Activated CD4-positive, alpha-beta T cell treated with anti-CD3 and anti-CD28 coated beads, Interleukin-2, amount 50 U/mL, for 16 hours (primary cell): ENCODE measurements at regions not wholly inside any gene's neighbourhood (a gene's known extent, or its start where the extent isn't known, plus 50 kb on each side); places are given as distances from the start of the nearest gene placed in this dataset.

Source experiments
- DNase-seq: peaks from one replicate; pipeline ENCODE4 v3.0.0-alpha.2; 2020

DNA sequence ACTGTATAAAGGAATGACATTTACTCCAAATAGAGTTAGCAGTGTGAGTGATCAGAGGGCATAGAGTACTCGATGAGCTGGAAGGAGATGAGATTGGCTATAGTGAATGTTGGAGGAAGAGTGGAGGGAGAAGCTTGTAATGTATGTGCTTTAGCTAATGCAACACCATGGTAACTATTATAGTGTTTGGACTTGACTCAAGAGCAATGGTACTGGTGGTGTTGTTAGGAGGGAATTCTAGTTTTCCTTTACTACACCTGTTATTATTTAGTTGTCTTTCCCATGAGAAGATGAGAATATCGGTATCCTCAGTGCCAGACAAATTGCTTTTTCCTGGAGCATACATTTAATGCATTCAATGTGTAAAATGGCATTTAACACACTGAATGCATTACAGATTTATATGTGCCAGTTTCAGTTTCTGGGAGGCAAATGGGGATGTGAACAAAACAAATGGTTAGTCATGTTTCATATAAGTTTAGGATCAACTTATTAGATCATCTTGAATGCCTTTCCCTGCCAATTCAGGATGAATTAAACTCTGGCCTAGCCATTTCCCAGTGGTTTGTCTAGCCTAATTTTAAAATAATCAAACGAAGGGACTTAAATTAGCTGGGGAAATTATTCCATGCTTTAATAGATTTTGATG is 291.1 kb upstream of the ADAMTS5 start:
- DNase-seq, result no peak

DNA sequence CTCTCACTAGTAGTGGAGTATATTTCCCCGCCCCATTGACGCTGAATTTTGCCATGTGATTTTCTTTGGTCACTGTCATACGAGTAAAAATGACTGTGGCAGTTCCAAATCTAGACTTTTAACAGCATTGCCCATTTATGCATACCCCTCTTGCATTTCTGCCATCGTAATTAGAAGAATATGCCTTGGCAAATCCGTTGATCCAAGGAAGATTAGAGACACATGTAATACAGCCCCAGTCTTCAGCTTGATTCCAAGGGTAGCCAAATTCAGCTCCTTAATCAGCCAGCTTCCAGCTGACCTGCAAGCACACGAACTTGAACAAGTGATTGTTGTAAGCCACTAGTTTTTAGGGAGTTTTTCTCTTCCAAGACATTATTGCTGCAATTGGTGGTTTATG is 290.3 kb upstream of the ADAMTS5 start:
- DNase-seq, result no peak

DNA sequence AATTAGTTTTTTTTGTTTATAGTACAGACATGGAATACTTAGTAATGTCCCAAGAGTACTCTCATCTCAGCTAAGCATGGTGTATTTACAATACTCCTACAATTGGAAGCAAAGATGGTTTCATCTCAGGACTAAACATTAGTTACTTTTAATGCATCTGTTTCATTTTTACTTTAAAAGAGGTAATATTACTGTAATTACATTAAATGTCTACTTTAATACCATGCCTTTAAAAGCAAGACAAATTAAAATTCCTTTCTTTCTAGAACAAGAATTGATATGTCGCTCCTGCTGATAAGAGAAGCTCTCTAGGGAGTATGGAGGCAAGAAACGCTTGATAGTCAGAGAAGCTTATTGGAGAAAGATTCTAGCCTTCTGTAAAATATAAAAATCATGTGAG is 284.9 kb upstream of the ADAMTS5 start:
- DNase-seq, result no peak

DNA sequence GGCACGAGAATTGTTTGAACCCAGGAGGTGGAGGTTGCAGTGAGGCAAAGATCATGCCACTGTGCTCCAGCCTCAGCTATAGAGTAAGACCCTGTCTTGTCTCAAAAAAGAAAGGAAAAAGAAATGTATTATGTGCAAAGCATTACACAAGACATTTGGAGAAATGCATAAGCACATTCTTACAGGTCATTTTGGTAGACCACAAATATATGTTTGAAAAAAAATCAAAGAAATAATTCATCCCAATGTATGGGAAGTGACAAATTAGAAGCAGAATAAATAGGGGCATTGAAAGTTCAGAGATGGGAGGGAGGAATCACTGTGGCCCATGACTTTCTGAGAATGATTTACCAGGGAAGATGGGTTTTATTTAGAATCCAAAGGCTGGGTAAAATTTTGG is 283.5 kb upstream of the ADAMTS5 start:
- no peak for DNase-seq

DNA sequence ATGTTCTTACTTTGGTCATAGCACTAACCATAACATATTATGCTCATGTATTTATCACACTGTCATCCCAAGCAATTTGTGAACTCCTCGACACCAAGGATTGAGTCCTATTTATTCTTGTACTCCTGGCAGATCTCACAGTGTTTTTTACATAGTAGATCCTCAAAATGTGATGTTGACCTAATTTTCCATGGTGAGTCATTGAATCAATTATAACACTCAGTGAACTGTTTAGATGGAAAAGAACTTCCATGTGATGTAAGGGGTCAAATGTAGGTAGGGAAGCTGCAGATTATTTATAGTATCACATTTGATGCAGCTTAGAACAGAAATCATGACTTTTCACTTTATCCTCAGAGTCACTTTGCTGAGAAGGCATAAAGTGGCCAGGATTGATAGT is 281.9 kb upstream of the ADAMTS5 start:
- DNase-seq, result no peak

DNA sequence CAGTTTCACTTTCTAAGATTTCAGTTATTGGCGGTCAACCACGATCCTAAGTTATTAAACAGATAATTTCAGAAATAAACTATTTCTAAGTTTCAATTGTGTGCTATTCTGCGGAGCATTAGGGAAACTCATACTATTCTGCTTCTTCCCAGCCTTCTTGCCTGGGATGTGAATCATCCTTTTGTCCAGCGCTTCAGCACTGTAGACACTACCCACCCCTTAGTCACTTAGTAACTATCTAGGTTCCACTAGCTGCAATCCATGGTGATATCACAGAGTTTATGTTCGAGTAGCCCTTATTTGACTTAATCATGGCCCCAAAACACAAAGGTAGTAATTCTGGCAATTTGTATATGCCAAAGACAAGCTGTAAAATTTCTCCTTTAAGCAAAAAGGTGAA is 279.9 kb upstream of the ADAMTS5 start:
- DNase-seq, result no peak

DNA sequence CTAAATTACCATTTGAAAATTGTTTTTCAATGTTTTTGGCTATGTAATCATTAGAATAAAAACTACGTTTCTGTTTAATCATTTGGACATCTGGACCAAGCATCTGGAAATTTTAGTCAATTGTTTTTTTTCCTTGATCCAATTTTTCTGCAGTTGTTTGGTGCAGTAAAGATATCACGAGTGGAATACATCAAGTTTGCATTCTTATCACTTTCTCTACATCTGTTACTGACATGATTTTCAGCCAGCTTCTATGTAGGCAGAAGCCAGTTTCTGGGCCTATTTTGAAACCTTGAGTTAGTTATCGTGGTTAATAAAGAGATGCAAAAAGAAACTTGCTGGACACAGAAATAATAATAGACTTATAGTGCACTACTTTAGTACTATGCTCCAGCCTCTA is 277.9 kb upstream of the ADAMTS5 start:
- DNase-seq, result no peak

DNA sequence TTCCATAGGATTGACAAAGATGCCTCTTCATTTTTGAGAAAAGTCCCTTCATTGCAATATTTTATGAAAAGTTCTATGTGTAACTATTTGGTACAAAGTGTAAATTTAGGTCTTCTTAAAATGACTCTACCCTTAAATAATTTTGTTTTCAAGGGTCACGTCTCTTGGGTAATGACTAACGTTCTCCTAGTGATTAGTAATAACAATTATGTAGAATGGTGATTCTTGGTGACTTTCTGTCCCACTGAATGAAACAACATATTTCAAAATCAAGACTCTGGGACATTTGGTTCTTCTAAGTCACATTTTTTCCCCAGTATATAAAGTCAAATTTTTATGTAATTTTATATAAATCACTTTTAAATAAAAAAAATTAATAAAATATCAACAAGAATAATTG is 277.5 kb upstream of the ADAMTS5 start:
- DNase-seq, result no peak

DNA sequence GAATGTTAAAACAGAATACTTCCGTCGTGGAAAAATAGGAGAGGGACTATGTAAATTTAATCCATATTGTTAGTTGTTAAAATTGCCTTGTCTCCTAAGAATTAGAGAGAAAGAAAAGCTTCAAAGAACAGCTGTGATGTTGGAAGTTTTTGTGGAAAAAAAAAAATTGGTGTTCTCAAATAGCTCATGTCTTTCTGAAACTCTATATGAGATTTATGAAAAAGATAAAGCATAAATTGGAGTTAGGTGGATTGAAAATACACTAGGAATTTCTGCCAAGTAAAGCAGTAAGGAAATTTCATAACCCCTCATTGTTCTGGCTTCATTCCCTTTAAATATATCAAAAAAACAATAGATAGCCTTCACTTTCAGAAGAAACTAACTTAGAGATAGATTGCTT is 274.0 kb upstream of the ADAMTS5 start:
- DNase-seq, result no peak

DNA sequence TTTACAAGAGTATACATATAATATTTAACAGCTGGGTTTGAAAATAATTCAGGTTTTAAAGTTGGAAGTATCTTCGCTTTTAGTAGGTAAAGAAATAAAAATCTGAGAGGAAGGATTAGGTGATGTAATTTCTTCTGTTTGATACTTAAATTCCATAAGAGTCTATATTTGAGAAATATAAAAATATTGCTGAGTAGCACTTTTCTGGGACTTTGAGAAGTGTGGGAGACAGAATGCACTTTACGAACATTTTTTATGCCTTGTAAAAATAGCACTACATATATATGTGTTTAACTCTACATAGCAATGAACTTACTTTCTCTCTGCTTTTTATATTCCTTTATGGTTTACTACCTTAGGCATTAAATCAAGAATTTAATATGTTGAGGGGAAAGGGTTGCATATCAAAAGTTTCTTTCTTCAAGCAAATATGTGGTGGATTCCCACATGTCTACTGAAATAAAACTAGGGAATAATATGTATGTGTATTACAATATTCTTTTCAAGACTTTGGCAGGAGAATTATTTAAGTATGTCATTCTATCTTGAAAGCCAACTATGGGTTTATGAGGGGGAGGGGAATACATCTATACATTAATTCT is 266.7 kb upstream of the ADAMTS5 start:
- no peak for DNase-seq

DNA sequence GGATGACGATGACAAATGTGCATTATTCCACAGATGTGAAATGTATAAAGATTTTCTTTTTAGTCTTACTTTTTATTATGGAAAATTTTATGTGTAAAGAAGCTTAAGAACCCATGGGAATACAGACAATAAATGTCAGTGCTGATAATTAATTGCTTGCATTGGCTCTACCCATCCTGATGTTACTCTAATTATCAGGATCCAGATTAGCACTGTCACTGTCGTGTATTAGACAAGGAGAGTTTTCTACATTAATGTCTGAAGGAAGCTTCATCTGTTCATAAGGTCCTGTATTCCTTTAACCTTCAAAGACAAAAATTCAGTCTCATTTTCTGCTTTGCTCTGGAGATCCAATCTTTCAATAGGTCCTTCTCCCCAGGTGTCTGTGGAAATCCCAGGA is 259.1 kb upstream of the ADAMTS5 start:
- DNase-seq, result no peak

DNA sequence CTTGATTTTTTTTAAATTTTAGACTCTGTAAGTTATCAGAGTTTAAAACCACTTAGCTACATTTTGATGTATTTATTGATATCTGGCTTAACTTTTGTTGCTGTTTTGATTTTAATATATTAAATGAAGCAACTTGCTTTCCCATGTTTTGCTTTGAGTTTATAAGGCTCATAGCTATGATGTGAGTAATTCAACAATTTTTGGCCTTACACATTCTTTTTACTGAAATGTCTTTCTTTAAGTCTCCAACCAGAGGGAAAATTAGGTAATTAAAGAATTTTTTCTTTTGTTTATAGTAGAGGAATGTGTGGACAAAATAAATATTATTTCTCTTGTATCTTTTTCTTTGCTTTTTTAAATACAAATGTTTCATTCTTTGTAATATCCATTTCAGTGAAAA is 258.3 kb upstream of the ADAMTS5 start:
- no peak for DNase-seq

DNA sequence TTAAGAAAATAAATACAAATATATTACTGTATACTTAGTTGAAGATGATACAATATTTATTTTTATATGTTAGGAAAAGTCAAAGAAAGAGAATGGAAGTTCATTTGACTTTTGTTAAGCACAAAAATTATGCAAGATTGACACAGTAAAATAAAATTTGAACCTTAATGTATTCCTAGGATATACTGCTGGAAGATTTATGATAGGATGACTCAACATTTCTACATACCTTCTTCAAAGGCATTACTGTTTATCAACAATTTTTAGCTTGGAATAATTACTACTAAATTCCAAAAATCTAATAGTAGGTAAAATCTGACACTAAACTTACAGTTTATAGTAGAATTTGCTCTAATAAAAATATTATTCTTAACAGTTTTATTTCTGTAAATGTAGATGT is 257.3 kb upstream of the ADAMTS5 start:
- no peak for DNase-seq

DNA sequence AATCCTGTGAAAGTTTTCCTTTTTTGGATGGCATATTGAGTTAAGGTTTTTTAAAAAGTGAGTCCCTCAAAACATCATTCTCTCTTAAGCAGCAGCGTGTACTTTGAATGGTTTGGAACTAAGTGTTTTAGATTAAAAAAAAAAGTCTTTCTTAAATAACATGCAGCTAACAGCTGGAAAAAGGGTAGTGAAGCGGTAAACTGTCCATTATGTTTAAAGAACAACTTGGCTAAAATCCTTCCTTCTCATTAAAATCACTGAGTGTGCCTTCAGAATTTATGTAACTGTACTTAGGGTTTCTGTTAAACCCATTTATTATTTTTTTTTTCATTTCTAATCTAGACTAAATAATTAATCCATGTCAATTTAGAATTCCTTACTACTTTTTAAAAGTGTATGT is 254.2 kb upstream of the ADAMTS5 start:
- DNase-seq, result no peak

DNA sequence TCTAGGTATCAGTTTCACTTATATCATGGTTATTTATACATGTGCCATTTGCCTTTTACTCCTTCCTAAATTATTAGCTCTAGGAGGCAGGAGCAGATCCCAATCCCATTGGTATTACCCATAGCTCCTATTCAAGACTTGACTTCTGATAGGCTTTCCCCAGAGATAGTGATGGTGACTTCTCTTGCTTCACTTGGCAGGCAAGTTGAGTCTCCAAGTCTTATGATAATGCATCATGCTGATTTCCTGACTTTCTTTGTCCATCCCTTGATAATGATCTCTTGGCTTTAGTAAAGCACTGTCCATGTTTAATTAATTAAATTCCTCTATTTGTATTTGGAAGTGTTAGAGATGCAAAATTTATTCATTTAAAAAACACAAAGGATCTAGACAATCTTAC is 253.5 kb upstream of the ADAMTS5 start:
- DNase-seq, result no peak

DNA sequence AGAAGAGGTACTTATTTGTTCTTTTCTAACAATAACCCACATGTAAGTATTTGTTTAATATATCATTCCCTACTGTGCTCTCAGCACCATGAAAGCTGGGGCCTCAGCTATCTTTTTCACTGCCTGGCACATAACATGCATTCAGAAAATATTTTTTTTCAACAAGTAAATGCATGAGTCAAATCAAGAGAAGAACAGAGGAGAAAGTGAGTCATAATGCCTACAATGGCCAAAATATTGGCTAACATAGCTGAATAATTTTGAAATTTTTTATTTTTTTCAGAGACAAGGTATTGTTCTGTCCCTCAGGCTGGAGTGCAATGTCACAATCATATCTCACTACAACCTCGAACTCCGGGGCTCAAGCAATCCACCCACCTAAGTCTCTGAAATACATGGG is 252.2 kb upstream of the ADAMTS5 start:
- no peak for DNase-seq

DNA sequence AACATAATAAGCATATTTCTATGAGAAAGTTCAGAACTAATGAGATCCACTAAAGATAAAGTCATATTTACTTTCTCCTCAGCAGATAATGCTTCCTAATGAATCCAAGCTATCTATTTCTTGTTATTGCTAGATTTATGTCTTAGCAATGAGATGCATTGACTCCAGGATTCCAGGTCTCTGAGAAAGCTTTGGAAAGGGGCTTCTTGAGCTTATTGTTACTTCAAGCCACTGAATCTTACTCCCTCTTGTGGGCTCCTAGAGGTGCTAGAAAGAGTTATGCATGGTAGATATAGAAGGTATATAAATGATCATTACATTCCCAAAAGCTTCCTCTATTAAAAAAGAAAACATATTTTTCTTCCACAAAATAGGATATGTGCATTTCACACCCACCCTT is 246.4 kb upstream of the ADAMTS5 start:
- no peak for DNase-seq

DNA sequence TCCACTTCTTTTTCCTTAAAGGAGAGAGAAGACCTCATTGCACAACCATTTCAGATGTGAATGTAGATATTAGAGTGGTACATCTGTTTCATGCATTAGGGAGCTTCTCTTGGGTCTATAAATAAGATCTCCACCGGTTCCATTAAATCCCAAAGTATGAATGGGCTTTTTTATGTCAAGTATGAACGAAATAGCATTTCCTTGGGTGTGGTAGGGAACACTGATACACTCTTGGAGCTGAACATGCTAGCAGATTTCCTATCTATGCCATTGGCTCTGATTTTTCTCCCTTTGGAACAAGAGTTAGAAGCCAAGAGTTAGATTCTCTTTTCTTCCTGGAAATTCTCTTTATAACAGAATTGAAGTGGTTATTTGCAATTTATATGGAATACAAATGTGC is 245.6 kb upstream of the ADAMTS5 start:
- DNase-seq, result no peak

DNA sequence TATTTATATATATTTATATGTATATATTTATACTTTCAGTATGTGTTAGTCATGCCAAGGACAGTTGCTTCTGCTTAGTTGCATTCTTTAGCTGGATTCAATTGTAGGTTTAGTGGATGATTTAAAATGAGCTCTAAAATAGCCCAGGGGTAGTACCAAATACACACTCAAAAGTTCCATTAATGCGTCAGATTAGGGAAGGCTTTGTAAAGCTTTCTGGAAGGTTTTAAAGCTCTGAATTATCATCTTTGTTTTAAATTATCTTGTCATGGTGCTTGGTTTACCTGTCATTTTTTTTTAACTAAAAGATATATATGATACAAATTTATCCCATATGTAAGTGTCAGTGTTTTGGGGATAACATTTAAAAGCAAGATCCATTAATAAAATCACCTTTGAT is 242.7 kb upstream of the ADAMTS5 start:
- DNase-seq, result no peak

DNA sequence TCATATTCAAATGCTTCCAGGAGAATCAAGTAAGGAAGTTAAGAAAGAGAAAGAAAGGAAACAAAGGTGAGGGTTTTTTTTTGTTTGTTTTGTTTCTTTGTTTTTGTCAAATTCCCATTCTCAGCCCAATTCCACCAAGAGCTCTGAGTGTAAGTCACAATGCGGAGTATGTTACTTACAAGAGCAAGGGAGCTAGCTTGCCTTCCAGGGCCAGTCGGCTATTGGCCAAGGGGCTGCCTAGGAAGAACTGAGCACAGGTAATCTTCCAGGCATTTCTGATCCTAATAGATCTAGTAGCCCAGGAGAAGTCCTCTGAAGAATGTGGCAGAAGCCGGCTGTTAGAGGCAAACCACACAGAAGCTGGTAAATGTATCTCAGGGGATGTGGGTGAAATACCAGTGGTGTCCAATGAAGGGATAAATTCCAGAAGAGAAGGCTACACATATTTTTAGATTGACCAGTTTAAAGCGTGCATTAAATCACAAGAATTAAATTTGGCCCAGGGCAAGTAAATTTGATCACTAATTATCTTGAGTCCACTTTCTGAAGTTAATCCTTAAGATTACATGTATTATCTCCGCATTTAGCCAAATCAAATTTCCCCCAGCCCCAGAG is 239.6 kb upstream of the ADAMTS5 start:
- DNase-seq, result no peak

DNA sequence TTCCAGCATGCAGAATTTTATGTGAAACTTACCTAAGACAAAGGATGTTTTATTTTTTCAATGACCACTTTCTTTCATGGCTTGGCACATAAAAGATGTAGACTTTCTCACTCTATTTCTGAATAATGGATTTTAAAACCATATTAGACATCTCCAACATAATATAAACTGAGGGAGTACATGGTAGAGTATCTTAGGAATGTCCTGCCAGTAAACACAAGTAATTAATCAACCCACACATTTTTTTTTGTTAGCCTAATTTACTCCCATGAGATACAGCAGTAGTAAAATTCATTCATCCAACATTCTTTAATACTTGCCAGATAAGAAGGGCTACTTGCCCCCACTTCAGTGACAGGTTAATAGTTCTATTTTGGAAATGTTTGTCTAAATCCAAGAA is 235.4 kb upstream of the ADAMTS5 start:
- DNase-seq, result no peak

DNA sequence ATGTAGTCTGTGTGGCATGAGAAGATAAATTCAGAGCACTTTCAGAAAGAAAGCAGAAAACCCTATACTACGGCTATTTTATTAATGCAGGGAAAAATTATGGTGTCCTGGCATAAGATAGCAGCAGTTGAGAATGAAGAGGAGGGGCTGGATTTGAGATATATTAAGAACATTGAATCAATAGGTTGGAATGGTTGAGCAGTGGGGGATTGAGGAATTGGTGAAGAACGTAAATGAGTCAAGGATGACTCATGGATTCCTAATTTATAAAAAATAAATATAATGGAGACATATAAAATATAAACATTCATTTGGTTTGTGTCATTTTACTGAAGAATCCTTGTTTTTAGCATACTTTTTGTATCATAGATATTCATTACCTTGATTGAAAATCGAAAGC is 234.3 kb upstream of the ADAMTS5 start:
- DNase-seq, result no peak

DNA sequence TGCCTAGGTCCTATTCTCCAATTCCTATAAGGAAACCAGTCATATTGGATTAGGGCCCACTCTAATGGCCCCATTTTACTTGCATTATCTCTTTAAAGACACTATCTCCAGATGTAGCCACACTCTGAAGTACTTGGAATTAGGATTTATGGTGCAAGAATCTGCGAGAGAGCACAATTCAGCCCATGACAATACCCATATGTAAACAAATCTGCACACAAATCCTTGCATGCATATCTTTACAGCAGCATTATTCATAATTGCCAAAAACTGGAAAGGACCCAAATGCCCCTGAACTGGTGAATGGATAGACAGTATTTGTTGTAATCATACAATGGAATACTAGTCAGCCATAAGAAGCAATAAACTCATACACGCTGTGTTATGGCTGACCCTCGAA is 229.8 kb upstream of the ADAMTS5 start:
- no peak for DNase-seq

DNA sequence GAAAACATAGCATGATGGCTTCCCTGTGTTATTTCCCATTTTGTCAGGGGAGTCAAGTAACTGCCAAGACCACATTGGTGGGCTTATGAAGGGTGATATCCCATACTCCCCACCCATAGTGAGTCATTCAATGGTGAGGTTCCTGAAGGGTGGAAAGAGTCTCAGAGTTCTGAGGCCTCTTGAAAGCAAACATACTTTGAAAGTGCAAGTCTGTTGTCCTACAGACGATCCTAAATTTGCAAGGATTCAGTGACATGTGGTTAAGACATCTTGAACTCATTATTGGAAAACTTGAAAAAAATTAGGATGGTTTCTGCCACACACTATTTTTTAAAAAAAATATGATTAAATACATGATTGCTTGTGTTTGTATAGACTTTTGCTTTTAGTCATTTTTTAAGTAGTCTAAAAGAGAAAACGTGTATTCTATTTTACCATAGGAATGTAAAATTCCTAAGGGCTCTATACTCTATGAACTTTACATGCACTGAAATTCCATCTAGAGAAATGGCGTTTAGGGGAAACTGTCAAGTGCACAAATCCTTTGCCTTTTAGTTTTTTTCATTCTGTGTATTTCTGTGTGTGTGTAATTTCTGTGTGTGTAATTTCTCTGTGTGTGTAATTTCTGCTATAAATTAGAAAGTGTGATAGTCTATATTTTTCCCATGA is 225.5 kb upstream of the ADAMTS5 start:
- no peak for DNase-seq
